ENCODE measurements at regions not wholly inside any gene's neighbourhood (a gene's known extent, or its start where the extent isn't known, plus 50 kb on each side); places are given as distances from the start of the nearest gene placed in this dataset.

DNA sequence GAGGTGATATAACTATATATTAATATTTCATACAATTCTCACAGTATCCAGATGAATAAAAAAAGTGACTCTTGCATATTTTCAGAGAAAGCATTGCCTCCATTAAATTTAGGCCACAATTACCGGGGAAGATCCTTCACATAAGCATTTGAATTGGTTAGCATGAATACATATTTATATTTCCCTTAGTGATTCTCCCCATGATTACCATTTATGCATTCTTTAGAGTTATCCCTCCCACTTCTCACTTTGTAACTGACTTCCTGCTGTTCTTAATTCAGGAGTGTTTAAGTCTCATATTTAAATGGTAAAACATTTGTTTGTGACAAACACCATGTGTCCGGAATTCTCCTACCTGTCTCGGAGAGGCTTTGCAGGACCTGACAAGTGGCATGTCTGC, 523.4 kb downstream of the CCDC85A start:
- no peak for DNase-seq (ENCODE audit: low read depth)

DNA sequence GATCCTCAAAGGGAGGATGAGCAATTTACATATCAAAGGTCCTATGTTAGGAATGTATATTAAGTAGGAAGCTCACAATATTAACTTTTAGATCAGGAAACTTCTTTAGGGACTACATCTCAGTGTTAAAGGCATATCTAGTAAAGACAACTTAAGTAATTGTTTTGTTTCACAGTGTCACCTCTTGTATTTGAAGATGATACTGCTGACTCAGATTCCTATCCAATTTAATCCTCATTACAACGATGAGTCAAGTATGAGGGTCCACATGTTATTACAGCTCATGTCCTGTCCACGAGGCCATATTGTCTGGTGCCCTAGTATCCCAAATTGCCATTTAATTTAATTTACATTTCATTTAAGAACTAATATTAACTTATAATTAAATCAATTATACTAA, 523.9 kb downstream of the CCDC85A start:
- no peak for DNase-seq (ENCODE audit: low read depth)

DNA sequence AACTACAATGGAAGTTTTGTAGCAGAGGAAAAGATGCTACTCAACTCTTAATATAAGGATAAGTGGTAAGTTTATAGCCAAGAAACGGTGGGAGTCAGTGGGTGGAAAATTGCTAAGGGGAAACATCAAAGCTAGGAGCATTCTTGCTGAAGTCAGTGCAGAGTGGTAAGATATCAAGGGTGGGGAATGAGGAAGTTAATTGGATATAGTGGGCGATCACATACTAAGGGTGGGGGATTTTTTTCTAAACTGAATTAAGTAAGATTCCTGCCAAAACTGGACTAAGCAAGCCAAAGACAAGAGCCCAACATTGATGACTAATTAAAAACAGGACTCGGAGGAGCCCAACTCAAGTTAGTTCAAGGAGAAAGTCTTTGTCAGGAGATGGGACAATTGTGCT, 525.4 kb downstream of the CCDC85A start:
- DNase-seq (ENCODE audit: low read depth): no peak

DNA sequence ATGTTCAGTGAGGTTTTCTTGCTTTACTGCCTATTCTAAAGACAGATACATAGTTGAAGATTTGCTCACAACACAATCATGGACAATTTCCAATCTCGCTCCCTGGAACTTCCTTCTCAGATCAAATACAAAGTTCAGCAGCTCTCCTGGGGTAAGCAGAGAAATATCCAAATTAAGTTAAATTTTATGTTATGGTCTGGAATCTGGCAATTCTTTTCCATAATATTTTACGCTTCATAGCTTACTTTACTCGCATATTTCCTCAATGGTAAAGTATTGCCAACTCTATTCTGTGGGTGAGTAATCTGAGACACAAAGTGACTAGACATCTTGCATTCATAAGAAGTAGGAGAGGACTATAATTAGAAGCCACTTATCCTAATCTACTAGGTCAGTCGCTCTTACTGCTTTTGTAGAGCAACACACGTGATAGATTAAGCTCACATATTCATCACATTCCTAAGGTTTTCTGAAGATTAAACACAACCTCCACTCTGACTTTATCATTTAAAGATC, 529.4 kb downstream of the CCDC85A start:
- no peak for DNase-seq (ENCODE audit: low read depth)

DNA sequence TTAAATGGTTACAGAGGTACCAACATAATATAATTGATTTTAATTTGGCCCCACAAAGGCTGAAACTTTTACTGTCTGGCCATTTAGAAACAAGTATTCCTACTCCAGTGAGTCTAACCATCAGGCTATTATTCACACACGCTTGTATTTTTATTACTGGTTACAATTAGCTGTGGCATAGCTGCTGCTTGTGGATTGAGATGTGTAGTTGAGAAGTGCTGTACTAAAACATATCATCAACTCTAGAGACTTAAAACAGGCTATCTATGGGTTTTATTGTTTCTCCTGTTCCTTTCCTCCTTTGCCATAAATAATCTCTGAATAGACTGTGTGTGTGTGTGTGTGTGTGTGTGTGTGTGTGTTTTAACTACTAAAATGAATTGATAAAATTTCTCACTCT, 530.2 kb downstream of the CCDC85A start:
- DNase-seq (ENCODE audit: low read depth): no peak

DNA sequence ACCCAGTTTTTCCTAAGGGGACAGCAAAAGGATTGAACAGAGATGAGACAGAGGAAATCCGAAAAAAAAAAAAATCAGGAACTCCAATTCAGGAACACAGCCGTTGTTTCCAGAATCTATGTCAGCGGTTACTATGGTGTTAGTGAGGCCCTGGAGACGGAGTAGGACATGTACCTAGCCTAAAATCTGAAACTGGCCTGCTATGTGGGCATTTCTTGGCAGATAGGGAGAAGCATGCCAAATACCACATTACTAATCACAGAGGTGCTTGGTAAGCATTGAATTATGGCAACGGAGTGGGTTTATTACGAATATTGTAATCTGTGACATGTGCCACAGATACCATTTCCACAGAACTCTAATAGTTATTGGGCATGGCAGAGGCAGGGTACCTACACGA, 530.6 kb downstream of the CCDC85A start:
- DNase-seq (ENCODE audit: low read depth): no peak

DNA sequence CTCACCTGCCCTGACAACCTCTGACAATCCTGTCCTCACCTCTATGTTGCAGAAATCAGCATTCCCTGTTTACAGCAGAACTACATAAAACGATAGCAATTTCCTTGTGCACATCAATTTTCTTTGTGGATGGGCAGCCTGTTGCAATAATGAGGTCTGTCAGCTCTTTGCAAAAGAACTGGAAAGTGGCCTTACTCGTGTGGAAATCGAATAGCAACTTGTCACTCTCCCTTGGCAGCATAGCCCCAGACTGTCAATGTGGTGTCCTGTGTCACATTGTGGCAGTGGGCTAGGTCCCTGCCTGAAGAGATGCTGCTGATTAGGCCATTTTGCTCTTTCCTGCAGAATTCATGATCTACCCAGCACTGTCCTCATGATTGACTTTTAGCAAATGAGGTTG, 531.9 kb downstream of the CCDC85A start:
- no peak for DNase-seq (ENCODE audit: low read depth)

DNA sequence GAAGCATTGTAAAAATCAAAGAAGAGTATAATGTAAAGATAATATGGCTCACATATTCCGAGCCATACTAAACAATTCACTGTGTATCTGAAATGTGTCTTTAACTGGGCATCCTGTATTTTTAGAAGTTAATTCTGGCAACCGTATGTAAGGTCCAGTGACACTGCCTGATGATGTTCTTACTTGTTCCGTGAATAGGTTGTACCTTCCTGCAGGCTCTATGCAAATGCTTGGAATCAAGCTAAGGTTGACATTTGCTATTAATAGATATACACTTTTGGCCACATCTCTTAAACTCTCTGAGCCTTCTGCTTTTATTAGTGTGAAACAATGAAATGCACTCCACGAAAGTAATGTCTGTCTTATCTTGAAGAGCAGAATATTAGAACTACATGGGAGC, 534.6 kb downstream of the CCDC85A start:
- DNase-seq (ENCODE audit: low read depth): no peak

DNA sequence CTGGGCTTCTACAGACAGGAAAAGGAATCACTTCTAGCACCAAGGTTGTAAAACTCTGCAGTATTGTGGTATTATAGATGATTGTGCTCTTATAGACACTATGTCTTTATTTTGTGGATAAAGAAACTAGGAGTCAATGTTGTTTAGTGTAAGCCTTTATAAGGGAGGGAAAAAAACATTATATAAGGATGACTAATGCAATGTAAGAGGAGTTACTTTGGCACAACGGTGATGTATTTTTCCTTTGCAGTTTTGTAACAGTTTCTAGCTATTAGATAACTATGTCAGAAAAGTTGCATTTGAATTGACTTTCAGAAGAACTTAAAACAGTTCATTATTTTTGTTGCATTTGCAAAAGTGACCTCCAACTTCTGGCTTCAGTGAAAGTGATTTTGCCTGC, 545.4 kb downstream of the CCDC85A start:
- DNase-seq (ENCODE audit: low read depth): no peak

DNA sequence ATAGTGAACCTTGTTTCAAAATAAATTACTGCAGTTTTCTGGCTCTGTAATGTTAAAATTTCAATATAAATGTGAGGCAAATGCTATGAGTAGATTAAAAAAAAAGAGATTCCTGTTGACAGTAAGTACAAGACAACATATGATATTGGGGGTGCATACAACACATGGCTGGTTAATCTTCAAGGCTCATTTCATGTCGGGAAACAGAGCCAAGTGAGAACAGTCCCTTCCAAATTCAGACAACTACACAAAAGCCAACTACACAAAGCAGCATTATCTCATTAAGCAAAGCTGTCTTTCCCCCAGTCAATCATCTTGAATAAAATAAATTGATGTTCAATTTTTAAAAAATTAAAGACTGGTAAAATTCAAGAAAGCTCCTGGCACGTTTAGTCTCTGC, 549.2 kb downstream of the CCDC85A start:
- DNase-seq (ENCODE audit: low read depth): no peak

DNA sequence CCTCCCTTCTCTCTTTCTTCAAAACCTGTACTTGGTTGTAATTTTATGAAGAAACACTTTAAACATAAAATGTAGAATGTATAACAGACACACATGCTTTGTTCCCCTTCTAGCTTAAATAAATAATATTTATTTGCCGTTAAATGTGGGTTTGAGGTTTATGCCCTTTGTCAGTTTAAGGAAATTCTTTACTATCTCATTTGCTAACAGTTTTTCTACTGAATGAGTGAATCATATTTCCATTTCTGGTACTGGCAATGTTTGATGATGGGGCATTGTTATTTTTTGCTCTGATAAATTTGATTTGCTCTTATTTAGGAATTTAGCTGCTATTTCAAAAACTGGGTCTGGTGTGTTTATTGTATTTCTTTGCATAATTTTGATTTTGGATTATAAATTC, 555.6 kb downstream of the CCDC85A start:
- DNase-seq (ENCODE audit: low read depth): no peak

DNA sequence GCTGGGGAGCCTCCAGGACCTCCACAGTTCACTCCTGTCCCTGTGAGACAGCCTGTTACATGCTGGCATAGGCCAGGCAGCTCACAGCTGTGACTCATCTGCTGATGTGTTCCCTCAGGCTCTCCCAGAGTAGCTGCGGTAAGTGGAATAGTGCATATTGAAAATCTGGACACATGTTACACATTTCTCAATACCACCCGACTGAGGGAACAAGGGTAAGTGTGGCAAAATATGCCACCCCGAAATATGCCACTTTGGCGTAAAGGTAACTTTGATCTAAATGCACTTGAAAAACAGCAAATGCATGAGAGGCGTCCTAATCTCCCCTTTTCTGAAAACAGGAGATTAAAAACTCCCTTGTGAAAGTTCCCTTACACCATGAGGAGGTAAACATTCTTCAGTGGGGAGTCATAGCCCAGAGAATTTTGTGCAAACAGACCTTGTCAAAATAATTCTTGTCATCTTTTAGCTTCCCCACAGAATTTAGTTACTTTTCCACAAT, 557.9 kb downstream of the CCDC85A start:
- DNase-seq (ENCODE audit: low read depth): no peak

DNA sequence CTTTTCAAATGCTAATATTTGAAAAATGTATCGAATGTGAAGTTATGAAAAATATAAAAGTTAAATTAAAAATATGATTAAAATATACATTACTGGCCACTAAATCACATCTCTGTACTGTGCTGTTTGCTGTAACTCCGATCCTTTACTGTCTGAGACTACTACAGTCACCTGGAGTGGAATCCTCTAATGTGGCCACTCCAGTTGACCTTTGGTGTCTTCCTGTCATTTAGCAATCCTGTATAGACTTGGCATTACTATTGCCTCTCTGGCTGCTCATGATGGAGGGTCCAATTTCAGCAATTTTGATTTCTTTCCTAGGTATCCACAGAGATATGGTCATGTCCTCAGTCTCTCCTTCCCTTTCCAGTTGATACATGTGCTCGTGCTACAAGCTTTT, 560.0 kb downstream of the CCDC85A start:
- DNase-seq (ENCODE audit: low read depth): no peak

DNA sequence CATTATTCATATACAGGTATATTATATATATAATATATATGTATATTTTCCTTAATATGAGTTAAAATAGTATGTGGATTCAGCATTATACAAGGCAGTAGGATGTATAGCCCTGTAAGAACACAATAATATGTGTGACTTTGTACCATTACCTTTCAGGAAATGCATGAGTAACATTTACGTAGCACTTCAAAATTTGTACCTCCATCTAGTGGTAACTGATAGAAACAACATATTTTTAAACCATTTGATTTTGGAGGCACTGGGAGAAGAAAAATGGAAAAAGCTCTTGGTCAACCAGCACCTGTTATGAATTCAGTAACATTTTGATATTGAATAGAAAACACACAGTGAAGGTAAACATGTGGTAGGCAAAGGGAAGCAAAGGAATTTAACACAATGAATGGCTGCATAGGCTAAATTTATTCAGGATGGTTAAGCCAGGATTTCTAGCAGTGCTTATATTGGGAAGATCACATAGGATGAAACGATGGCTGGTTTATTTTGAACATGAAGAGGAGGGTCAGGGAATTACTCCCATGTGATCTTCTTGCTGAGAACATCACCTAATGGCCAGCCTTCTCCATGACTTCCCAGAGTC, 565.5 kb downstream of the CCDC85A start:
- no peak for DNase-seq (ENCODE audit: low read depth)

DNA sequence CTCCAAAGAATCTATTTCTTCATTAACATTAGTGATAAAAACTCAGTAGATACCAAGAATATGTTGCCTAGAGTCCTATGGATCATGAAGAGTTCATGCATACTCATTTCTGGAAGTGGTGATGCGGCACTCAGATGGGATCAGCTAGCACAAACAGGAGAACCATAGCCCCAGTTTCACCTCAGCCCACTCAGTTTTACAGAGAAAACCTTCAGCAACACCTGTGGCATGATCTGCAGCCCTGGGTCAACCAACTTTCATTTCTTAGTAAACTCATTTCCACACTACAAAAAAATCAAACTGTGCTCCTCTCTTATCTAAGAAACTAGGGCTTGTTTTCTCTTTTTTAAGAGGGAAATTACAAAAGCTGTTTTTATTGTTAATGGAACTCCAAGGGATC, 569.4 kb downstream of the CCDC85A start:
- no peak for DNase-seq (ENCODE audit: low read depth)

DNA sequence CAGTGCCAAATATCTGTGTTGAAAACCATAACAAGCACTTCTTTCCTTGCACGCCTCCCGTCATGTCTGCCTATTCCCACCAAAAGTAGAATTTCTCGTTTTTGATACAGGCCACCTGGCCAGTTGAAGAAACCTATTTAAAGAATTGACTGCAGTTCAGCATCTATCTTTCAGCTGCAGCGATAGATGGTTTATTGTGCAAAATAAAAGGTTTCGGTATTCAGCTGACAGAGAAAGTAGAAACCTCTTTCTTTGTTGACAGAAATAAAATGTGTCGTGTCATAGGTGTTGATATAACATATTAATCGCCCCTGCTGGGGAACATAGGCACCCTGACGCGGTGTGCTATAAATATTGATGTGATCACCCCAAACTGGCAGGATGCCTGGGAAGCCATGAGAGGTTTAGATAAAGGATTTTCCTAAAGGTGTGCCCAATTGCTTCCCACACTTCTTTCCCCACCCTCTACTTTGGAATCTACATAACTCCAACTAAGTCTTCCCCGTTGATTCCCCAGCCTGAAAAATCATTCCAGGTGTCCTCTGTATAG, 570.4 kb downstream of the CCDC85A start:
- DNase-seq (ENCODE audit: low read depth): no peak

DNA sequence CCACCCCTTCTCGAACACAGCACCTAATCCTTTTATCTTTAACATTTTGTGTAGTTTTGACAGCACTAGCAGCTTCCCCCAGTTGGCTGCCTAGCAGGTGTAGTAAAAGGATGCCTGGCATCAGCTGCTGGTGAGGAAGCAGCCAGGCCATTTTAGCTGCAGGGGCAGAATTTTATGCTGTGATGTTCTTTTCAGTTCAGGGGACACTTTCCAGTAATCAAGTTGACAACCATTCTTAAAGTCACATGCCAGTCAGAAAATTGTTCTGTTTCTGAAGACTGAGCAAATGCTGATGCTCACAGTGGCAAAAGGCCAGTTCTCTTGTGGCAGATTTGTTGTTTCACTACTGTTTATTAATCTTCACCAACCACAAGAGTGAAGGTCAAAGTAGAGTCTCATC, 570.8 kb downstream of the CCDC85A start:
- no peak for DNase-seq (ENCODE audit: low read depth)

DNA sequence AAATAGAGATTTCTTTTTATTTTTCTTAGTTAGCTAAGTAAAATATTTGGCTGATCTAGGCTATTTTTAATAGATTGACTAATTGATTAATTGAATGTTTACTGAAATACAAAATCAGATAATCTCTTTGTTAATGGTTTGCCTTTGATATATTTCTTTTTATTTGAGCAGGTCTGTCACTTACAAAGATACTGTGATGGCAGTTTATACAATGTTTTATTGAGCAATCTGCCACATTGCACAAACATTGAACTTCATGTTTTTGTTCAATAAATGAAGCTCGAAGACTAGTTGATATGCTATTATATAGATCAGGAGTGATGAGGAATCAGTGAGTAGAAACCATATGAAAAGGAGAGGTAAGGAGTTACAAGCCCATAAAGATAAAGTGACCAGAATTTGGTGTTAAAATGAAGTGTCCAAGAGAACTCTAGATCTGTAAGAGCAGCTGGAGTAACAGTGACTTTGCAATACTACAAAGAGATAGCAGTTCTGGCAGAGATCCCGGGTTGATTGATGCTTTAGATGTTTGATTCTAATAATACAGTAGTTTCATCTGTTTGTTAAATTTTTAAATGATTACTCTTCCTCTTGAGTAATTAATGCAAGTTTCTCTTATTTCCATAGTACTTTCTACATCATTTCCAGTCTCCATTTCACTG, 574.2 kb downstream of the CCDC85A start:
- no peak for DNase-seq (ENCODE audit: low read depth)

DNA sequence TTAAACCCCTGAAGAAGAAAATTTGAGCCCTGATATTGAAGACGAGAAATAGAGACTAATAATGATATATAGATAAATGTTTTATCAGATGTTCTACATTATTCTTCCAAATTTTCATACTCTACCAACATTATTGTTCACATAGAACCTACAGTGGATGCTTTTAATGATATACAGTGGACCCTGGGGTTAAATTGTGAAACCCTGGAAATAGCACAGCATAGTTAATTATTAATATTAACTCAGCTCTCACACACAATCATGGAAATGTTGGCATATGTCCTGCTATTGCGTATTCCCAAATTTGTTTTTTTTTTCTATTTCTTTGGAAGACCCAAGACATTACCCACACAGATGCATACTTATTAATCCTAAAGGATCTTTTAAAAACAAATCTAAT, 579.9 kb downstream of the CCDC85A start:
- no peak for DNase-seq (ENCODE audit: low read depth)

DNA sequence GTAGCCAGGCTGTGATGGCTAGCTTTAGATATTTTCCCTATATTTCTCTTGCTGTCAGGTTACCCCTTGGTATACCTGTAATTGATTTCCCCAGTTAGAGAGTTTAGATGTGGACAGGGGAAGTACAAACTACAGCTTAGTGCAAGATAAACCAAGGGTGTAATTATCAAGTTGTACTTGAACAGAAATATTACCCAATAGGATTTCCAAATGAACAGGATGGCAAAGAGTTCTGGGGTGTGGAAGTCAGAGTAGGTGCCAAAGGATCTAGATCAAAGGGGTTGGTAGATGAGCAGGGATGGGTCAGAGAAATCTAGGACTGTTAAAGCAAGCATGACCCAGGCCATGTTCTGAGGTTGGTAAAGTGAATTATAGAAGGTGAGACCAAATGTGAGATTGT, 585.2 kb downstream of the CCDC85A start:
- no peak for DNase-seq (ENCODE audit: low read depth)

DNA sequence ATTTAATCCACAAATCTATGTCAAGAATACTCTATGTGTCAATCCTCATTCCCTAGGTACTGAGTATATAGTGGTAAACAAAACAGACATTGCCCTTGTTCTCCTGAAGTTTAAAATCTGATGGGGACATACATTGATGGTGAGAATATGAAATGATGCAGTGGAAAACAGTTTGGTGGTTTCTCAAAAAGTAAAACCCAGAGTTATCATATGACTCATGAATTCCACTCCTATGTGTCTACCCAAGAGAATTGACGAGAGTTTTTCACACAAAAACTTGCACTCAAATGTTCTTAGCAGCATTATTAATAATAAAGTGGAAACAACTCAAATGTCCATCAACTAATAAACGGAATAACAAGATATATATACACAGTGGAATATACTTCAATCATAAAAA, 586.7 kb downstream of the CCDC85A start:
- DNase-seq (ENCODE audit: low read depth): no peak

DNA sequence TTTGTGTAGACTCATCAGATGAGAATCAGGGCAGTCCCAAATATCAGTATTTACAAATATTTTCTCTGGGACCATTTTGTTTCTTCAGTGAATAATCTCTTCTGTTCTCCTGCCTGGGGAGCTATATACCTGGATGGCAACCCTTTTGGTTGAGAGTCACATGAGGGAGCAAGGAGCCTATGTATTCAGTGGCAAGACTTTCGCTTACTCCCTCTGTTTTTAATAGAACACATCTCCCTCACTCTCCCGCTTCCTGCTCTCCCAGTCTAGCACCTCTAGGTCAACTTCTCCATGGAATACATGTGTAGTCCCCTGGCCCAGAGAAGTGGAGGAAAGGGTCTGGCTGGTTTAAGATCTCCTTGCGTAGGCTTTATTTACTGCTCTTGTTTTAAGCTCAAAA, 600.3 kb downstream of the CCDC85A start:
- DNase-seq (ENCODE audit: low read depth): no peak

DNA sequence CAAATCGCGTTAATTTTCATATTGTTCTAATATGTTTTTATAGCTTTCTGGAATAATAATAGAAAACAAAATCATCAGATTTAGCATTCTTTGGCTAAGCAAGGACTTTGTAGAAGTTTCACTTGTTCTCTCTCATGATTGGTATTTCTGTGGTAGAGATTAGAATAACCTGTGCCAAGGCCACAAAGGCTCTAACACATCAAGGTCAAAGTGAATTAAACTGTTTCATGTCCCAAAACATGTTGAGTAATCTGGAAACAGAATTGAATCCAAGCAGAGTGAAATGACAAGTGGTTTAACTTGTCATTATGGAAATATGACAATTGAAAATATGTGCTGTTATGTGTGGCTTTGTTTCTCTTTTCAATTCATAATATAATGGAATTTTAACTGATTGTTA, 617.4 kb downstream of the CCDC85A start:
- DNase-seq (ENCODE audit: low read depth): no peak

DNA sequence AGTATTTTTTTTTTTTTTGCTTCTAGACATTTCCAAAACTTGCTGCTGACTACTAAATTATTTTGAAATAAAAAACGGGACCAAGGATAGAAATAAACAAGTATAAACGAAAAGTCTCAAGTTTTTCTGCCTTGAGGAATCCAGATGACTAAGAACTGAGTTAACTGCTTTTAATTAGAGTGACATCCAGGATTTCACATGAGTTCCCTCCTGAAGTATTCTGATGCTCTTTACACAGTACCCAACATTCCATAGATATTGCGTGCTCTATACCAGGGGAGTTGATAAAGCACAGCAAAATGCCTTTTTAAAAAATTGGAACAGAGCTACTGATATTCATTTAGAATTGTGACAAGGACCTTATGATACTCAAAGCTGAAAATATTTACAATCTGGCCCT, 618.0 kb downstream of the CCDC85A start:
- DNase-seq (ENCODE audit: low read depth): no peak
